GM12873 (cell line): ENCODE measurements at regions not wholly inside any gene's neighbourhood (a gene's known extent, or its start where the extent isn't known, plus 50 kb on each side); places are given as distances from the start of the nearest gene placed in this dataset.

Experiments used
- TF ChIP-seq, protein P1 (sequence below): IDR thresholded peaks from 2 replicates; pipeline ENCODE4 v1.5.1; 2012; ENCODE audit warnings: low read depth, mild to moderate bottlenecking, moderate library complexity, low read length, control low read depth; ENCODE audit not compliant: insufficient read depth; ENCODE audit errors: missing control alignments

DNA sequence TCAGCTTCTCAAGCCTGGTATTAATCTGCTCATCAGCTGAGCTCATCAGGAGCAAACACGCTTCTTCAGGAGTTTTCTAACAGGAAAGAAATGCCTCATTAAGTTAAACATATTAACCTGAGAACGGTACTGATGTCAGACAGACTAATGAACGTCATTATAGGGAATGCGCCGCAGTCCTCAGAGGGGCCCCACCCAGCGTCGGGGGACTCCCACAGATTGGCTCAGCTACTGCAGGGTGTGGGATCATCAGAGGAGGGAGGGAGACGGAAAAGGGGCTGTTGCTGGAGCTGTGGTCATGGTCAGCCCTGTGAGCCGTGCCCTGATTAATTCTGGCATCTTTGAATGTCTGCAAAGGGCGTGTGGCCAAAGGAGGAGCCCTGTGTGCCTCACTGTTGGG, 348.5 kb downstream of the PTPRU start:
- TF ChIP-seq, protein P1, sequence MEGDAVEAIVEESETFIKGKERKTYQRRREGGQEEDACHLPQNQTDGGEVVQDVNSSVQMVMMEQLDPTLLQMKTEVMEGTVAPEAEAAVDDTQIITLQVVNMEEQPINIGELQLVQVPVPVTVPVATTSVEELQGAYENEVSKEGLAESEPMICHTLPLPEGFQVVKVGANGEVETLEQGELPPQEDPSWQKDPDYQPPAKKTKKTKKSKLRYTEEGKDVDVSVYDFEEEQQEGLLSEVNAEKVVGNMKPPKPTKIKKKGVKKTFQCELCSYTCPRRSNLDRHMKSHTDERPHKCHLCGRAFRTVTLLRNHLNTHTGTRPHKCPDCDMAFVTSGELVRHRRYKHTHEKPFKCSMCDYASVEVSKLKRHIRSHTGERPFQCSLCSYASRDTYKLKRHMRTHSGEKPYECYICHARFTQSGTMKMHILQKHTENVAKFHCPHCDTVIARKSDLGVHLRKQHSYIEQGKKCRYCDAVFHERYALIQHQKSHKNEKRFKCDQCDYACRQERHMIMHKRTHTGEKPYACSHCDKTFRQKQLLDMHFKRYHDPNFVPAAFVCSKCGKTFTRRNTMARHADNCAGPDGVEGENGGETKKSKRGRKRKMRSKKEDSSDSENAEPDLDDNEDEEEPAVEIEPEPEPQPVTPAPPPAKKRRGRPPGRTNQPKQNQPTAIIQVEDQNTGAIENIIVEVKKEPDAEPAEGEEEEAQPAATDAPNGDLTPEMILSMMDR = no peak

DNA sequence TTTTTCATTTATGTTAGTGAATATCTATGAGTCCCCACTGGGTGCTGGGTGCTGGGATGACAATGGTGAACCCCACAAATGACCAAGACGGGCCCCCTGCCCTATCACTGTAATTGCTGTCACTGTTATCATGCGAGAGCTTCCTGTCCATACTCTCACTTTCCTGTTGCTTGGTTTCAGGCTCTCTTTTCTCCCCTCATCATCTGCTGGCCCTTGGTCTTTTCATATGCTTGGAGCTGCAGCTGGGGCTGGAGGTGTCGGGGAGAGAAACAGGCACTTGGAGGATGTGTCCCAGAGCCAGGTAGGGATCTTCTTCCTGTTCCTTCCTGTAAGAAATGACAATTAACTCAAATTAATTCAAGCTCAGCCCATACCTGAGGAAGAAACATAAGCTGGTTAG, 348.0 kb downstream of the PTPRU start:
- TF ChIP-seq, protein P1 = no peak

DNA sequence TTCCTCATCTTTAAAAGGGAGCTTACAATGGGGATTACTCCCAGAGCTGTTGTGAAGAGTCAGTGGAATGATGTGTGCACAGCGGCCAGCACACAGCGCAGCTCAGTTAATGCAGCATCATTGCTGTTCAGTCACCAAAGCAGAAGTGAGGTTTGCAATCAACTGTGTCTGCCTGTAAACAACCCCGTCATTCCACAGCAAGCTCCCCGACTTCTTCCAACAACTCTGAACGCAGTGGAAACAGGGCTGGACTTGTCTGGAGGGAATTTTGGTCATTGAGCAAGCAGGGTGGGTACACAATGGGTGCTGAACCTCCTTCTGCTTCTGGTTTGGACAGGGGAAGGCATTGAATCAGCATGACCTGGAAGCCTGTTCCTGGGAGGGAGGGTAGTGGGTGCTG, 347.4 kb downstream of the PTPRU start:
- TF ChIP-seq, protein P1 = no peak

DNA sequence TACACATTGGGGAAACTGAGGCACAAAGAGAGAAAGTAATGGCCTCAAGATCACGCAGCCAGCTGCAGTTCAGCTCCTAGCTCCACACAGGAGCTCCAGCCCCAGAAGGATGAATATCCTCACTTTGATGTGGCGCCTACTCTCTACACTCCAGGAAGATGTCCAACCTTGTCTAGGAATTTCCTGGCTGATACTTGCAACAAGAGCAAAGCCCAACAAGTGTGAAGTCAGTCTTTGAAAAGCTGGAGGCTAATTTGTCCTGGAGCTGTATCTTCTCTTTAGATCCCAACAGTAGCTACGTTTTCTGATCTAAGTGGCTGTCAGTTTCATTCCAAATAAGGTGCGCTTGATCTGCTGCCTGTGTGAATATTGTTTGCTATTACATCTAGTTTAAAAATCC, 344.9 kb downstream of the PTPRU start:
- TF ChIP-seq, protein P1 = no peak

DNA sequence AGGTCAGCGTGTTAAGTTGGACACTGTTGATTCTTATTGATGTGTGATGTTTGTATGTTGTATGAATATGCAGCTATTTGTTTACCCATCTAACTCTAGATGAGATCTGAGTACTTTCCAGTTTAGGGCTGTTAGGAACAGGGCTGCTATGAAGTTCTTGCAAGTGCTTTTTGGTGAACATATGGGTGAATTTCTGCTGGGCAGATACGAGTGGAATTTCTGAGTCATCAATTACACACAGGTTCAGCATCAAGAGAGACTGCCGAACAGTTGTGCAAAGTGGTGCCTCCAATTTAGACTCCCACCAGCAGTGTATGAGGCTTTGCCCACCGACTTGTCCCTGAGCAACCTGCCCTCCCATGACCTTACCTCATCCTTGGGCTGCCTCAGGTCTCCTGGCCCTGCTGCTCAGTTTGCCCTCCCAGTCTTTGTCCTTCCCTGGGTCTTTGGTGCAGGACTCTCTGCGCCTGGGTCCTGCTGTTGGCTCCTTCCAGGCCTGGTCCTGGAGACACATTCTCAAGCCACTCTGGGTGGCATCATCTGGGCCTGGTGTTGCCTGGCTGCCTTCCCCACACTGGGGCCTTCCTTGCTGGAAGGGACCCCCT, 343.6 kb downstream of the PTPRU start:
- TF ChIP-seq, protein P1 = no peak

DNA sequence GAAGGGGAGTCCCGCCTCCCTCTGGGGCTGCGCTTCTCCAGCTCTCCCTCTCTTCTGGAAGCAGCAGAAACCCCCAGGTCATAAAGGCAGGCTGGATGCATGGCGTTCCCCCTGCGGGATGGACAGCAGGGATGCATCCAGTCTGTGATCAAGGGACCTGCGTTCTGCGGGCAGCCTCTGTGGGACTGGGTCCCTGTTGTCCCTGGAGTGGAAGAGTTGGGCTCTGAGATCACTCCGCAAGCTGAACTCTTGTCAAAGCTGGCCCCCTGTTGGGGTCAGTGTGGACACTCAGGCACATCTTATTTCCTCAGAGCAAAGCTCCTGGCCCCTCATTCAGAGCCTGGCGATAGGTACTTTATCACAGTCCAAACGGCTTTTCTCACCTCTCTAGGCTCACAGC, 341.2 kb downstream of the PTPRU start:
- TF ChIP-seq, protein P1 = no peak

DNA sequence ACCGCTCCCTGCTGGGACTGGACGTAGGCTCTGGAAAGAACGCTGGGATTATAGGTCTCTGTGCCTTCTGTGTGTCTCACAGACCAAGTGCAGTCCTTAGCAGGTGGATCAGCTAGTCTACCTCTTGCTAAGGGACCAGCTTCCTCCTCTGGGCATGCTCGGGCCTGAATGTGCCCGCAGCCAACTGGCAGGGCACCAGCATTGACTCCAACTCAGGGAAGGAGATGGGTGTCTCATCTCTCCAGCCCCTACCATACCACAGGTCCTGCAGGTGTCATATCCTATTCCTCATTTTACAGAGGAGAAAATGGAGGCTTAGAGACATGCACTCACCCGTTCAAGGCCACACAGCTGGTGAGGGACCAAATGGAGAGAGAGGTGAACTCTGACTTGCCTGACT, 340.2 kb downstream of the PTPRU start:
- TF ChIP-seq, protein P1 = no peak

DNA sequence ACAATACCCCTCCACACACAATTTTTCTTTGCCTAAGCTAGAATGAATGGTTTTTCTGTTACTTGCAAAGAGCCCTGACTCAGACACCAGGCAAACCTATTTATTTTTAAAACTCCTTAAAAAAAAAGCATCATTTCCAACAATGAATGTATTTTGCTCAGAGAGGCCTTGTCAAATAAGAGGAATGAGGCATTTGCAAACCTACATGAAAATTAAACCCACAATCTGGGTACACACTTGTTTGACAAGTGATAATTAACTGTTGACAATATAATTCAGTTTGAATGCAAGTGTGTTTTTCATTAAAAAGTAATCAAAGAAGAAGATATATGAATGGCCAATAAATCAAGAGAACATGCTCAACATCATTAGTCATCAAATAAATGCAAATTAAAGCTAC, 339.5 kb downstream of the PTPRU start:
- TF ChIP-seq, protein P1 = no peak
